HG03159 (cell line): ENCODE measurements at regions not wholly inside any gene's neighbourhood (a gene's known extent, or its start where the extent isn't known, plus 50 kb on each side); places are given as distances from the start of the nearest gene placed in this dataset.

Experiments used
- ATAC-seq: cut with Tn5 transposase; IDR thresholded peaks from one replicate; pipeline ENCODE4 v1.9.1; 2021; ENCODE audit warnings: mild to moderate bottlenecking, moderate library complexity; ENCODE audit not compliant: unreplicated experiment

- no peak for ATAC-seq
Measured at GRCh38 chr6:126738146-126738545, 380.3 kb upstream of the RSPO3 start.

- ATAC-seq = no peak
Measured at GRCh38 chr6:126738641-126739040, 379.8 kb upstream of the RSPO3 start.

GRCh38 chr6:126743076-126743475, 375.4 kb upstream of the RSPO3 start:
- ATAC-seq = no peak

- ATAC-seq = no peak
Measured at GRCh38 chr6:126747728-126748540, 370.5 kb upstream of the RSPO3 start.

- ATAC-seq = no peak
Measured at GRCh38 chr6:126753606-126754005, 364.9 kb upstream of the RSPO3 start.

- no peak for ATAC-seq
Measured at GRCh38 chr6:126761854-126762253, 356.6 kb upstream of the RSPO3 start.

GRCh38 chr6:126764104-126764503, 354.4 kb upstream of the RSPO3 start:
- no peak for ATAC-seq

GRCh38 chr6:126764671-126765070, 353.8 kb upstream of the RSPO3 start:
- no peak for ATAC-seq

GRCh38 chr6:126766820-126767219, 351.7 kb upstream of the RSPO3 start:
- ATAC-seq = no peak

- no peak for ATAC-seq
Measured at GRCh38 chr6:126767711-126768110, 350.8 kb upstream of the RSPO3 start.

GRCh38 chr6:126770176-126770575, 348.3 kb upstream of the RSPO3 start:
- ATAC-seq = no peak

GRCh38 chr6:126773112-126773805, 345.2 kb upstream of the RSPO3 start:
- ATAC-seq = no peak

GRCh38 chr6:126779331-126779730, 339.1 kb upstream of the RSPO3 start:
- no peak for ATAC-seq

GRCh38 chr6:126781582-126781981, 336.9 kb upstream of the RSPO3 start:
- ATAC-seq = no peak

- no peak for ATAC-seq
Measured at GRCh38 chr6:126784161-126784790, 334.2 kb upstream of the RSPO3 start.

GRCh38 chr6:126786262-126786661, 332.2 kb upstream of the RSPO3 start:
- ATAC-seq = no peak

GRCh38 chr6:126787635-126788034, 330.8 kb upstream of the RSPO3 start:
- ATAC-seq = no peak

- ATAC-seq = no peak
Measured at GRCh38 chr6:126788861-126789365, 329.6 kb upstream of the RSPO3 start.

GRCh38 chr6:126792340-126793085, 326.0 kb upstream of the RSPO3 start:
- no peak for ATAC-seq

GRCh38 chr6:126795161-126795560, 323.3 kb upstream of the RSPO3 start:
- no peak for ATAC-seq

- ATAC-seq = no peak
Measured at GRCh38 chr6:126797981-126798380, 320.5 kb upstream of the RSPO3 start.
